HG02798 (cell line): ENCODE measurements at regions not wholly inside any gene's neighbourhood (a gene's known extent, or its start where the extent isn't known, plus 50 kb on each side); places are given as distances from the start of the nearest gene placed in this dataset.

Experiments
- ATAC-seq: cut with Tn5 transposase; IDR thresholded peaks from one replicate; pipeline ENCODE4 v1.9.1; 2021; ENCODE audit warnings: mild to moderate bottlenecking; ENCODE audit not compliant: unreplicated experiment, poor library complexity

GRCh38 chr4:123455360-123455759 is 58.8 kb downstream of the SPRY1 start:
- ATAC-seq, result no peak

DNA sequence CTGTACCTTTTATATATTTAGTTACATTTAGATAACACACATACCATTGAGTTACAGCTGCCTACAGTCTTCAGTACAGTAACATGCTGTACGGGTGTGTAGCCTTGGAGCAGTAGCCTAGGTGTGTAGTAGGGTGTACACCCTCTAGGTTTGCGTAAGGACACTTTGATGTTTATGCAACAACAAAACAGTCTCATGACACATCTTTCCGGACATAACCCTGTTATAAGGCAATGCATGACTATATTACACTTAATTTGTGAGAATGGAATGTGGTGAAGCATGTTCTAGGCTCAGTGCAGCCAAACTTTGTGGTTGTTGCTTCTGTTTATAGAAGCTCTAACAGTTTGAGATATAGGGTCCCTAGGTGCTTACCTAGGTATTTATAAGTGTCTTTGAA is 65.4 kb downstream of the SPRY1 start:
- ATAC-seq, result no peak

GRCh38 chr4:123463869-123464268 is 67.3 kb downstream of the SPRY1 start:
- no peak for ATAC-seq

DNA sequence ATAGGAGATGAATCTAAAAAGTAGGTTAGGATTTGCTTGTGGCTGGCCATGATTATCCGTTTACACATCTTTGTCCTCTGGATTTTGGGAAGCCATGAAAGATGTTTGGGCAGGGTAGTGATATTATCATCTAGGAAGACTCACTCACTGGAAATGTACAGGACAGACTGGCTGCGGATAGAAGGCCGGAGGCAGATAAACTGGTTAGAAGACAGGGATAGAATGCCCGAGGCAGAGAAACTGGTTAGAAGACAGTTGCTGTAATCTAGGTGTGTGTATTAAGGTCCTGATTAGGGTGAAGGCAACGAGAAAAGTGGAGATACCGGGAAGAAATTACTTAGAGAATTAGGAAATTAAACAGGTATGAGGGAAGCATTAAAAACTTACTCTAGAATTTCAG is 68.8 kb downstream of the SPRY1 start:
- ATAC-seq, result no peak

DNA sequence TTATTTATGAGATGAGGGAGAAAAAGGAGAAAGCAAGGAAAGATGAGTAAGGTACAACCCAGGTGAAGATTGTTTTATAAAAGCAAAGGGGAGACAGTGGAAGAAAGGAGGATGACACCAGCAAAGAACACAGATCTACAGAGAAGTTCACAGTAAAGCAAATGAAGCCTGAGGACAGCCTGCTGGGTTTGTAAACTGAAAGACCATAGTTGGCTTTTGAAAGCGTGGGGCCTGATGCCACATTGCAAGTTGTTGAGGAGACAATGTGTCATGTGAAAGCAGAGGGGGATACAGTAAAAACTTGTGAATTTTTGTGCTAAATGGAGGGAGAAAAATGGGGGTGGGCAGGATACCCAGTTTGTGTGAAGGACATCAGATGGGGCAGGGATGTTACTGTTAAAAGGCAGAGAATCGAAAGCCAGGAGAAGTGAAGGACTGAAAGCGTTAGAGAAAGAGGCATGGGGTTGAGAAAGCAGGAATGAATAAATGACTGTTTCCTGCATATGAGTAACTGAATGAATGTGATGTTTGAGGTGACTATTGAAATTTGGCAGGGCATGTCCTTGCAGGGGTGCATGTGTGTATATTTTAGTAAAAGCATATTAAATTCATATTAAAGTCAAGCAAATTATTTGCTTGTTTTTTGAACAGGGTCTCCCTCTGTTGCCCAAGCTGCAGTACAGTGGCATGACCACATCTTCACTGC is 69.6 kb downstream of the SPRY1 start:
- no peak for ATAC-seq

- ATAC-seq, result no peak
Measured at GRCh38 chr4:123468479-123469031, 72.0 kb downstream of the SPRY1 start.

- ATAC-seq, result no peak
Measured at GRCh38 chr4:123469245-123469644, 72.7 kb downstream of the SPRY1 start.

DNA sequence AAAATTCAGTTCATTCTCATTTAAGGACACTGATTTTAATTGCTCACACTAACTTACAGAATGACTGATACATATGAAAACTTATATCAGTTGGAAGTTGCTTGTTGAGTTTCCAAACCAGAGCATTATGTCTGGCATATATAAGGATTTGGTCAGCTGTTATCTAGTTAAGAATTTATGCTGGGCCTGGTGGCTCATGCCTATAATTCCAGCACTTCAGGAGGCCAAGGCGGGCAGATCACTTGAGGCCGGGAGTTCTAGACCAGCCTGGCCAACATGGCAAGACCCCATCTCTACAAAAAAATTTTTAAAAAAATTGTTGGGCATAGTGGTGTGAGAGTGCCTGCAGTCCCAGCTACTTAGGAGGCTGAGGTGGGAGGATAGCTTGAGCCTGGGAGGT is 73.1 kb downstream of the SPRY1 start:
- no peak for ATAC-seq

DNA sequence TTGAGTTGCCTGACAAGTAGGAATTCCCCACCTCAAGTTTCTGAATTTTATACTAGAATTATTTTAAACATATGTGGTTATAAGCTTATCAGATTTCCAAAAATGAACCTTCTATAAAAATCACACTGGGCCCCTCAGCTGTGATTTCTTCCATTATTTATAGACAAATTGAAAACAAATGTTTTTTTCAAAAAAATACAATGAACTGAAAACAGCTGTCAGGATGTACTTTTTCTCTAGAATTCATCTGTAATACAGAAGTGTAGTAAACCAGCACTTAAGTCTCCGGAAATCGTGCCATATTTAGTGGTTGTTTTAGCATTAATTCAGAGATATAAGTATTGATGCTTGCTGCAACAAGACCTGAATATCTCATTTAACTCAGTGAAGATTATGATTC is 74.0 kb downstream of the SPRY1 start:
- no peak for ATAC-seq

- ATAC-seq, result no peak
Measured at GRCh38 chr4:123471655-123472369, 75.2 kb downstream of the SPRY1 start.

DNA sequence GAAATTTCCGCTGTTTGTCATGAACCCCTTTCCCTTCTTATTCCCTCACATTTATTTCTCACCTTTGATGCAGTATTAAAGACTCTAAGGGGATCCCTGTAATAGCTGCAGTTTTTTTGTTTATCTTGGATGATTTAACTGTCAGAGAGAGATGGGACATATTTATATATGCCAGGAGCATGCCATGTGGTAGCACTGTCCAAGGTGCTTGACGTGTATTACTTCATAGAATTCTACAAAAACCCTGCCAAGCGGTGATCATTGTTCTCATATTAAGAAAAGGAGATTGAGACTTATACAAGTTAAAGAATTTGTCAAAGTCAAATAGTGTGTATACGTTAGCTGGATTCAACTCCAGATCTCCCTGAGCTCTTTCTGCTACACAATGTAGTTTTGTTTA is 78.2 kb downstream of the SPRY1 start:
- ATAC-seq, result no peak

GRCh38 chr4:123476089-123476488 is 79.5 kb downstream of the SPRY1 start:
- no peak for ATAC-seq

DNA sequence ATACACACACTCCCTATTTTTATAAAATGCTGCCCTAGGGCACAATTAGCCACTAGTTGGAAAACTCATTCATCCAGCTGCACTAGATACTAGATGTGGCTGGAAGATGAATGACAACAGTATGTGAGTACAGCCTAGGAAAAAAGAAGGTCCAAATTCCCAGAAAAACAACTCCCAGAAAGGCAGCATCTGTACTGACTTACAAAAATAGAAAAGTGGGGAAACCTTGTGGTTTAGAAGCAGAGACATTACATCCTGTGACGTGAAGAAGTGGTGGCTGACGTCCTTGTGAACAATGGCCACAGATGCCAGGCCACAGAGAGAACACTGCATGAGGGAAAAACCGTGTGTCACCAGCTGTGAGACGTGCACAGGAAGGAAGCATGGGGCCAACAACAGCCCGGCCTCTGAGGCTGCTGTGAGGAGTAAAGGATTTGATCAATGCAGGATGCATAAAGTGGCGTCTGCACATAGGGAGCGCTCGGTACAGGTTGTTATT is 81.2 kb downstream of the SPRY1 start:
- ATAC-seq, result peak; percentile 53

- ATAC-seq, result no peak
Measured at GRCh38 chr4:123478859-123479345, 82.3 kb downstream of the SPRY1 start.

DNA sequence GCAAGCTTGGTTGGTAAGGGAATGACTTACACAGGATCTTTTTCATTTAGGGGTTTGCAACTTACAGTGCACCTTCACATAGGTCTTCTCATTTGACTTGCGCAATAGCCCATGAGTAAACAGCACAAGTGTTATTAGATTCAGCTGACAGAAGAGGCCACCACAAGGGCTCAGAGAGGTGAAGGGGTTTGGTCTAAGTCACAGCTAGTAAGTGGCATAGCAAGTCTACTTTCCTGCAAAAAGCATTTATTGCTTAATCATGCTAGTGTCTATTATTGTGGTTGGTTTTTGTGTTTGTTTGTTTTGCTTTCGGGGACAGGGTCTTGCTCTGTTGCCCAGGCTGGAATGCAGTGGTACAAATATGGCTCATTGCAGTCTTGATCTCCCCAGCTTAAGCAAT is 83.3 kb downstream of the SPRY1 start:
- ATAC-seq, result no peak

DNA sequence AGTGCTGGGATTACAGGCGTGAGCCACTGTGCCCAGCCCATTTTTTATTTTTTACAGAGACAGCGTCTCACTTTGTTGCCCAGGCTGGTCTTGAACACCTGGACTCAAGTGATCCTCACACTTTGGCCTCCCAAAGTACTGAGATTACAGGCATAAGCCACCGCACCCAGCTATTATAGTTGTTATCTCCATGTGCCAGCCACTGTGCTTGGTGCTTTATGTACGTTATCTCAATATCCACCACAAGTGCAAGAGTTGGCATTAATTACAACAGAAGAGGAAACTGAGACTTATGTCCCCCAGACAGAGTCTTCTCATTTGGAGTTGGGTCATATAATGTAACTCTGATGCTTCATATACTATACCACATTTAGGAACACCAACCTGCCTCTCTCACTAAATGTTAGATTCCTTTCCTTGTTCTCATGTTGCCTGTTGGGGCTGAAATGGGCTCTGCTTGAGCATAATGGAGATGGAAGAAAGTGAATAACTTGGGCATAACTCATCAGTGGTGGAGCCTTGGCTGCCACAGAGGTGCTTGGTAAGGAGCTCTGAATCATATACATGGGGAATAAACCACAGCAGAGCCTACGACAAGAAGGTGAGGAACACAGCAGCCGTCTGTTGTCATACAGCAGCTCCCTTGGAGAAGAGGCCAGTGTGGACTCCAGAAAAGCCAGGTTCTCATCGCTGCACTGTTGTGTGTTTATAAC is 84.3 kb downstream of the SPRY1 start:
- no peak for ATAC-seq

DNA sequence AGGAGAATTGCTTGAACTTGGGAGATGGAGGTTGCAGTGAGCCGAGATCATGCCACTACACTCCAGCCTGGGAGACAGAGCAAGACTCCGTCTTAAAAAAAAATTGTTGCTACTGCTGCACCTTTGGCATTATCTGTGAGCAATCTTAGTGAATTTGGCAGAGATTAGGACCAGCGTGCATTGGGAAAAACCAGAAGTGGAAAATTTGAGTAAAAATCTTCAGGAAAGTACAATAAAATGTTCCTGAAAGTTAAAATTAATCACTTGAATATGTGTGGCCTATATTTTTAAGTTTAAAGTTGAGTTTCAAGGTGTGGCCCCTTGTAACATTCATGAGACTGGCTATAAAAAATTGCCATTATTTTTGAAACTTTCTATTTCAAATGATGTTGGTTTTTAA is 85.1 kb downstream of the SPRY1 start:
- no peak for ATAC-seq

GRCh38 chr4:123484291-123484926 is 87.8 kb downstream of the SPRY1 start:
- ATAC-seq, result no peak

DNA sequence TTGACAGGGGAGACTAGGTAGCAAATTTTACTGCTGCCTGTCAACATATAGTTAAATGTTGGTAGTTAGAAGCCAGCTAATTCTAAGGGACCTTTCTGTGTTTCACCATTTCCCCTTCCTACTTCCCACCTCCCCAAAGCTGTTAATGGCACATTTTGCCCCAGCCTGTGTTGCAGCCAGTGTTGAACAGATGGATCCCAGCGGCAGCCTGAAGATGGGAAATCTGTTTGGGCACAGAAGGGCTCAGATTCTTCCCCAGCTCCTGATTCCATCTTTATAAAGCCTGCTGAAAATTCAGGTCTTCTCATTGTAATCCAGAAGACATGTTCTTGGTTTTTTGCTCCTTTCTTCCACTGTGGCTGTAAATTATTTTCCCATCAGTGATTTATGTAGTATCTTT is 89.0 kb downstream of the SPRY1 start:
- ATAC-seq, result no peak

DNA sequence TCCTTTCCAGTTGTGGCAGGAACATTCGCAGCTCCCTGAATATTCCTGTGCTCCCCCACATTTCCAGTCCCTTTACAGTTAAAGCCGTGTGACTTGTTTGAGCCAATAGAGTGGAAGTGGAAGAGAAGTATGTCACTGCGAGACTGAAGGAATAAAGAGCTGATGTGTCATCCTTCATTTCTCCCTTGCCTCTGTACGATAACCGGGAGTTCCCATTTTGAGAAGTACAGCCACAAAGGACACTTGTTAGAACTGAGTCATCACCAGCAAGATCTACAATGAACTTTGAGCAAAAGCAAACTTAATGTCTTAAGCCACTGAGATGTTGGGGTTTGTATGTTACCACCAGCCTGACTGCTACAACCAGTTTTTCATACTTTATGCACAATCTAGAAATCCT is 92.3 kb downstream of the SPRY1 start:
- ATAC-seq, result peak; percentile 90
